EH (cell line): ENCODE measurements at regions not wholly inside any gene's neighbourhood (a gene's known extent, or its start where the extent isn't known, plus 50 kb on each side); places are given as distances from the start of the nearest gene placed in this dataset.
"Not testable (repeated sequence)": the region's sequence is repeated elsewhere in the genome, so short reads cannot be mapped to it uniquely, and the experiment has no call there.

Source experiments
- DNase-seq: peaks from one replicate; pipeline ENCODE4 v3.0.0-alpha.2; 2015; ENCODE audit warnings: low read depth

- DNase-seq: no peak
These were observed 82.9 kb upstream of the APBB1IP start for GRCh38 chr10:26355241-26355640.

- DNase-seq: no peak
These were observed 80.9 kb upstream of the APBB1IP start for GRCh38 chr10:26357203-26357602.

- DNase-seq: no peak
These were observed 80.1 kb upstream of the APBB1IP start for GRCh38 chr10:26358071-26358470.

- no peak for DNase-seq
These were observed 78.5 kb upstream of the APBB1IP start for GRCh38 chr10:26359670-26360069.

- DNase-seq: no peak
These were observed 76.8 kb upstream of the APBB1IP start for GRCh38 chr10:26361351-26361750.

- no peak for DNase-seq
These were observed 76.2 kb upstream of the APBB1IP start for GRCh38 chr10:26361971-26362370.

- DNase-seq: no peak
These were observed 72.3 kb upstream of the APBB1IP start for GRCh38 chr10:26365681-26366358.

GRCh38 chr10:26367035-26367434 lies 71.1 kb upstream of the APBB1IP start:
- DNase-seq: not testable (repeated sequence)

- DNase-seq: peak; percentile 61
These were observed 70.4 kb upstream of the APBB1IP start for GRCh38 chr10:26367771-26368170.

- DNase-seq: no peak
These were observed 69.7 kb upstream of the APBB1IP start for GRCh38 chr10:26368463-26368862.

- no peak for DNase-seq
These were observed 65.4 kb upstream of the APBB1IP start for GRCh38 chr10:26372513-26373354.

- no peak for DNase-seq
These were observed 63.7 kb upstream of the APBB1IP start for GRCh38 chr10:26374426-26374825.

- DNase-seq: not testable (repeated sequence)
These were observed 60.8 kb upstream of the APBB1IP start for GRCh38 chr10:26377224-26377810.

- peak; percentile 11 for DNase-seq
These were observed 59.3 kb upstream of the APBB1IP start for GRCh38 chr10:26378861-26379294.

GRCh38 chr10:26380815-26381214 lies 57.3 kb upstream of the APBB1IP start:
- DNase-seq: peak; percentile 18

- DNase-seq: no peak
These were observed 56.2 kb upstream of the APBB1IP start for GRCh38 chr10:26381986-26382385.

- no peak for DNase-seq
These were observed 53.5 kb upstream of the APBB1IP start for GRCh38 chr10:26384600-26384999.

GRCh38 chr10:26385443-26385842 lies 52.7 kb upstream of the APBB1IP start:
- DNase-seq: no peak

GRCh38 chr10:26386781-26387180 lies 51.4 kb upstream of the APBB1IP start:
- DNase-seq: no peak
